ENCODE measurements at regions not wholly inside any gene's neighbourhood (a gene's known extent, or its start where the extent isn't known, plus 50 kb on each side); places are given as distances from the start of the nearest gene placed in this dataset.

DNA sequence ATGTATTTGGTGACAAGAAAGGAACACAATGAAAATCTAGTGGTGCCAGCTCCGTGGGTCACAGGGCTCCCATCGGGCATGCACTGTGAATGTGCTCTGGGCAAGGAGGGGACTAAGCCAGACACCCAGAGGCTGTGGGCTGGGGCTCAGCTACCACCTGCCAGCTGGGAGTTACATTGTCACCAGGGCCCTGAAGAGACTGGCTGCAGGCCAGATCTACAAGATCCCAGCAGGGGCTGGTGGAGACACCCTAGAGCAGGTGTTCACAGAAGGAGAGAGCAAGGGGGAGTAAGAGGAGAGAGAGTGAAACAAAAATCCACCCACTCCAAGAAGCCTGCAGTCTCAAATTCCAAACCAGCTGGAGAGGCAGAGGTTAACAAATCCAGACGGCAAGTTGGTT, 116.6 kb upstream of the ADCY1 start:
- DNase-seq, result no peak

DNA sequence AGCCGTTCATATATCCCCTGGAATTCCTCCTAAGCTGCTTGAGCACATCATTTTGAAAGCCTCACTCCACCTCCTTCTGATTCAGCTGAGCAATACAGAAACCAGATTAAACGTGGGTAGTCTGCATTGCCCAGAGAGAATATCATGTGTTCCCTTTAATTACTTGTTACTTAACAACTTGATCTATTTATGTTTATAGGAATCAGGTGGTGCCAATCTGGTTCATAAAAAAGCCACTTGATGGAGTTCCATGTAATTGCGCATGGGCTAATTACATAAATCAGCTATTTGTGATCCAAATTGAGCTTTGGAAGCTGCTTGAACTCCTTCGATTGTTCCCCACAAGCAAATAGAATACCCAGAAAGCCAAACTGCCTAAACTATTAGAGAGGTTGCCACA, 114.7 kb upstream of the ADCY1 start:
- no peak for DNase-seq

DNA sequence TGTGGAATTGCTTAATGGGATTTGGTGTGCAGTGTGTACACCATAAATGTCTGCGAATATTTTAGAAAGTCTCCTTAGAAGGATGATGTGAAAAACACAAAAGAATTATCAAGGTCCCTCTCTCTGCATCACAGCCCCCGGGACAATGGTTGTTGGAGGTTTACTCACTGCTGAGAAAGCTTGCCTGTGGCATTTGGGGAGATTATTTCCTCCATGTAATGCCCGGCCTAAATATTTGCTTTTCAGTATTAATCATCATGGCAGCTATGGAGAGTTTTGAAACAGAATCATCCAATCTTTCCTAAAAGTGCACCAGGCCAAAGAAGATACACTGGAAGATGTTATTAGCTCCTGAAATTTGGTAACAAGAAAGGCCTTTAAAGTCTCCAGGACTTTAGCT, 113.8 kb upstream of the ADCY1 start:
- no peak for DNase-seq

DNA sequence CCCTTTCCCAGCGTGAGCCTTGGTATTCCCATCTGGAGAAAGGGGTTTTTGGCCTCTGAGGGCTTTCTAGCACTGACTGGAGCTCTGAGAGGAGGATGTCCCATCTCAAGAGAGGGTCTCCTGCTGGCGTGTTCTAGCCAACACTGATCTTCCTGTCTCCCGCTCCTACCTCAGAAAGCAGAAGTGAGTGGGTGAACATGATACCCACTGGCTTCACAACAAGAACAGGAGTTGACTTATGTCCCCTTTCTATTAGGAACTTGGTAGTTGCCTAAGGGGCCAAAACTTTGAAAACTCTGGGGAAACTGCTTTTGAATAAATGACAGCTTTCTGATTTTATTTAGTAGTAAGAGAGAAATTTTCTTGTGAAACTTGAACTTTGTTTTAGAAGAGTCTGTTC, 113.1 kb upstream of the ADCY1 start:
- no peak for DNase-seq

DNA sequence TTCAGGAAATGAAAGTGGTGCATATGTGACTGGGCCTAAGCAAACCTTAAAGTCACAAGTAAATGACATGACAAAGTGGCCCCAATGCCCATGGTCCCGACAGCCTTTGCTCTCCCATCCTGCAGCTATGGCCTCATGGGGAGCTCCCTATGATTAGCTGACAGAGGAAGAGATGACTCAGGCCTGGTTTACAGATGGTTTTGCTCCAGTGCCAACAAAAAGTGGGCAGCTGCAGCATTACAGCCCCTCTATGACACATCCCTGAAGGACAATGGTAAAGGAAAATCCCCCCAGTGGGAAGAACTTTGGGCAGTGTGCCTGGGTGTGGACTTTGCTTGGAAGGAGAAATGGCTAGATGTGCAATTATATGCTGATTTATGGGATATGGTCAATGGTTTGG, 105.1 kb upstream of the ADCY1 start:
- DNase-seq, result peak; percentile 42

DNA sequence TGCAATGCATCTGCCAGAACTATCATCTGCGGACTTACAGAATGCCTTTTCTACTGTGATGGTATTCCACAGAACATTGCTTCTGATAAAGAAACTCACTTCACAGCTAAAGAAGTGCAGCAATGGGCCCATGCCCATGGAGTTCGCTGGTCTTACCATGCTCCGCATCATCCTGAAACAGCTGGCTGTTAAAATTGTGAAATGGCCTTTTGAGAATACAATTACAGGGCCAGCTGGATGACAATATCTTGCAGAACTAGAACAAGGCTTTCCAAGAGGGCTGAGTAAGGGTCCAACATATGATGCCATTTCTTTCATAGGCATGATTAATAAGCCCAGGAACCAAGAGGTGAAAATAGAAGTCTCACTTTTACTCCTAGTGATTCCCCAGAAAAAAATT, 104.1 kb upstream of the ADCY1 start:
- DNase-seq, result no peak

DNA sequence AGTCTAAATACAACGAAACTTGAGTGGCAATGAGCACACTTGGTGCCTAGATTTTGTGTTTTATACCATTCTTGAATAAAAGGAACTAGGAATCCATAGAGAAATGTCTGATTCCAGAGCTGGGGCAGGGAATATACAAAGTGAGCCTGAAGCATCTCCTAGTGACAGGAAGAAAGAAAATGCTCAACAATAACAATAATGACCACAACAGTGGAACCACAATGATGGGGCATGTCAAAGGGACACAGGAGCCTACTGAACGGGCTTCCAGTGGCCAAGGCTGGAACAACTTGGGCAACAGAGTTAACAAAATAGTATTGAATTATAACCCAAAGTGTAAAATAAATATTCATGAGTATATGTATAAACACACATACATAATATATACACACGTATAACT, 94.4 kb upstream of the ADCY1 start:
- DNase-seq, result no peak

DNA sequence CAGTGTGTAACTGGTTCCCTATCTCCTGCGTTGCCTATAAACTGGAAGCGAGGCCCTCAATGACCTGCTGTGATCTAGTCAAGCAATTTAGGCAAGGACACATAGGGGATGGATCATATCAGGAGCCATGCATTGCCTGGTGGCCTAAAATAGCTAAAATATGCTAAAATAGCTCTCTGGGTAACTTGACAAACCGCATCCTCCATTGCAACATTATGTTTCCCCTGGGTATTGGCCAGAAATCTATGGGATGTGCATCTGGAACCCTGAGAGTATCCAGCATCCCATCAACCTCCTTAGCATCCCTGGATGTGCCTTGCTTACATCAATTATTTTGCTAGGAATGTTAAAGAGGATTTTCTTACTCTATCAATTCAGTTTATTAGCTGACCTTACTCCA, 91.7 kb upstream of the ADCY1 start:
- DNase-seq, result no peak

DNA sequence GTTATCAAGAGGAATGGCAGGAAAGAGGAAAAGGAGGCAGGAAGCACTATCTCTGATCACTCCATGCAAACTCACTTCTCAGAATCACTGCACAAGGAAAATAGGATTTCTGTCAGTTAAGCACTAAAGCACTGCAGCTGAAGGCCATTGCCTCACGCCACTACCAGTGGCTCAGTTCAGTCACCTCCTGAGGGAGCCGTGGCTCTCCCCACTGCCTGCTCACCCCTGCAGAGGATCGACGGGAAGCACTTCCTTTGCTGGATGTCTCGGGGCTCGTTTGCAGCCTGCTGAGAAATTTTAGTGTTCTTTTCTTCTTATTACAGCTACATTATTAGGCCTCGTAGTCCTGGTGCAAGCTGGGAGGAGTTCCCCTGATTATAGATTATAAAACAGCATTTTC, 90.1 kb upstream of the ADCY1 start:
- no peak for DNase-seq

DNA sequence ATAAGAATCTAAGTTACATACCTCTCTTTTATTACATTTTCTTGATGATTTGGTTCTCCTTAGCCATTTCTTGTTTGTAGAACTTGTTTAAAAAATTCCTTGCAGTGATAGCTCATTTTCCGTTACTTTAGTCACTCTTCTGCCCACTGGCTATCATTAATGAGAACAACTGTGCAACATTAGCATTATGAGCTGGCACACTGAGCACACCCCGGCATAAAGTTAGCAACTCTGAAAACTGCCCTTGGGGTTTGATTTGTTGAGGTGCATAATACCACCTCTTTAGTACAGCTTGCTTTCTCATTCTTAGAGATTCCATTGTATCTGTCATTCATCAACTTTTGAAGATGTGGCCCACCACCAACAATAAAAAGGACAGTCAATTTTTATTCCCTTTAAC, 87.6 kb upstream of the ADCY1 start:
- DNase-seq, result no peak

DNA sequence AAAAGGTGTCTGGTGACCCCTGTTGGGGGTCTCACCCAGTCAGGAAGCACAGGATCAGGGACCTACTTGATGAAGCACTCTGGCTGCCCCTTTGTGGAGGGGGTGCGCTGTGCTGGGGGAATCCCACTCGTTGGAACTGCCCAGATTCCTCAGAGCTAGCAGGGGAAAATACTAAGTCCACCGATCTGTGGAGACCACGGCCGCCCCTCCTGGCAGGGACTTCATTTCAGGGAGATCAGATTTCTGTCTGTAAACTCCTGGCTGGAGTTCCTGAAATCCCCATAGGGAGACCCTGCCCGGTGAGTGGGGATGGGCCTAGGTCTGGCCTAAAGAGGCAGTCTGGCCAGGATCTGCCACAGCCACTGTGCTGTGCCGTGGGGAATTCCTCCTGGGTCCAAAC, 79.3 kb upstream of the ADCY1 start:
- no peak for DNase-seq

DNA sequence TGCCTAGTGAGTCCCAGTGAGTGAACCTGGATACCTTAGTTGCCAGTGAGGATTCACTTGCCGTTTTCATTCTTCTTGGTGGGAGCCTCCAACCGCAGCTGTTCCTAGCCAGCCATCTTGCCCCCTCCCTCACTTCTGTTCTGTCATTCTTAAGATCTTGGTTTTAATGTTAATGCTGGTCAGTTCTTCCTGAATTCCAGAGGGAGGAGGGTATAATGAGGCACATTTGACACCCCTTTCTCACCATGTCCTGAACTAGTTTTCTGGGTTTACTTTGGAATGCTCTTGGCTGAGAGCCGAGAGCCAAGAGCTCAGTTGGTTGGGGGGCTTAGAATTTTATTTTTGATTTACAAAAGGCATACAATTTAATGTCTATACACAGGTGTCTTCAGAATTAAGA, 78.5 kb upstream of the ADCY1 start:
- no peak for DNase-seq

DNA sequence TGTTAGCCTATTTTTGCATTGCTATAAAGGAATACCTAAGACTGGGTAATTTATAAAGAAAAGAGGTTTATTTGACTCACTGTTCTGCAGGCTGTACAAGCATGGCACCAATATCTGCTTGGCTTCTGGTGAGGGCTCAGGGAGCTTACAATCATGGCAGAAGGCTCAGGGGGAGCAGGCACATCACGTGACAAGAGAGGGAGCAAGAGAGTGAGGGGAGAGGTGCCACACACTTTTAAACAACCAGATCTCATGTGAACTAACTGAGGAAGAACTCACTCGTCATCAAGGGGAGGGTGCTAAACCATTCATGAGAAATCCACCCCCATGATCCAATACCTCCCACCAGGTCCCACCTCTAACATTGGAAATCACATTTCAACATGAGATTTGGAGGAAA, 73.9 kb upstream of the ADCY1 start:
- no peak for DNase-seq

DNA sequence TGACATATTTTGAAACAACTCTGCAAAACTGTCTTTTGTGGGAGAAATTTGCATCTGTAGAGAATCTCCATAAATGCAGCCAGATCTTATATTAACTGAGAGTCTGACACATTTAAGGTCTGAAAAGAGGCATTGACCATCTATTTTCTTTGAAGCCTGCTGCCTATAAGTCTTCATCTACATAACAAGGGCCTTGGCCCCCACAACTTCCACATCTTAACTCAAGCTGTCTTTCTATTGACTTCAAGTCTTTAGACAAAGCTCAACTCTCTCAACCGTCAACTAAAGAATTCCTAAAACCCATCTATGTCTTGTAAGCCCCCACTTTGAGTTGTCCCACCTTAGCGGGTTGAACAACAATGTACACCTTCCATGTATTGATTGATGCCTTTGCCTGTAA, 72.4 kb upstream of the ADCY1 start:
- no peak for DNase-seq

DNA sequence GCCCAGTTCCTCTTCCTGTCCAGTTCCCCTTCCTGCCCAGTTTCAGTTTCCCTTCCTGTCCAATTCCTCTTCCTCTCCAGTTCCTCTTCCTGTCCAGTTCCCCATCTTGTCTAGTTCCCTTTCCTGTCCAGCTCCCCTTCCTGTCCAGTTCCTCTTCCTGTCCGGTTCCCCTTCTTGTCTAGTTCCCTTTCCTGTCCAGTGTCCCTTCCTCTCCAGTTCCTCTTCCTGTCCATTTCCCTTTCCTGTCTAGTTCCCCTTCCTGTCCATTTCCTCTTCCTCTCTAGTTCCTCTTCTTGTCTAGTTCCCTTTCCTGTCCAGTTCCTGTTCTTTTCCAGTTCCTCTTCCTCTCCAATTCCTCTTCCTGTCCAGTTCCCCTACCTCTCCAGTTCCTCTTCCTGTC, 68.1 kb upstream of the ADCY1 start:
- no peak for DNase-seq

DNA sequence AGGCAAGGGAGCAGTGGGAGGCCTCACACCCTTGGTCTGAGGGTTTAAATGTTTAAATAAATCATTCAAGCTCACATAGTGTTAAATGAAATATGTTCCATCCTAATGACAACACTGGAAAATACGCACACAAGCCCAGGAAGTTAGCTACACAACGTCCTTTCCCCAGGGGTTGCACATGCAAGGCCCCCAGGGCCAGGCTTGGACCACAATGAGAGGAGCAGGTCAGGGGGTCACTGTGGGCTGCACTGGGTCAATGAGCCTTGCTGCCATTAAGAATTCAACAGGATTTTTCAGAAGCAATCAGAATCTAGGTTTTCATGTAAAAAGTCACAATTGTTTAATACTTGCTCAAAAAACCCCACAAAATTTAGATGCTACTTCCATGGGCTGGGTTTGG, 64.9 kb upstream of the ADCY1 start:
- no peak for DNase-seq

DNA sequence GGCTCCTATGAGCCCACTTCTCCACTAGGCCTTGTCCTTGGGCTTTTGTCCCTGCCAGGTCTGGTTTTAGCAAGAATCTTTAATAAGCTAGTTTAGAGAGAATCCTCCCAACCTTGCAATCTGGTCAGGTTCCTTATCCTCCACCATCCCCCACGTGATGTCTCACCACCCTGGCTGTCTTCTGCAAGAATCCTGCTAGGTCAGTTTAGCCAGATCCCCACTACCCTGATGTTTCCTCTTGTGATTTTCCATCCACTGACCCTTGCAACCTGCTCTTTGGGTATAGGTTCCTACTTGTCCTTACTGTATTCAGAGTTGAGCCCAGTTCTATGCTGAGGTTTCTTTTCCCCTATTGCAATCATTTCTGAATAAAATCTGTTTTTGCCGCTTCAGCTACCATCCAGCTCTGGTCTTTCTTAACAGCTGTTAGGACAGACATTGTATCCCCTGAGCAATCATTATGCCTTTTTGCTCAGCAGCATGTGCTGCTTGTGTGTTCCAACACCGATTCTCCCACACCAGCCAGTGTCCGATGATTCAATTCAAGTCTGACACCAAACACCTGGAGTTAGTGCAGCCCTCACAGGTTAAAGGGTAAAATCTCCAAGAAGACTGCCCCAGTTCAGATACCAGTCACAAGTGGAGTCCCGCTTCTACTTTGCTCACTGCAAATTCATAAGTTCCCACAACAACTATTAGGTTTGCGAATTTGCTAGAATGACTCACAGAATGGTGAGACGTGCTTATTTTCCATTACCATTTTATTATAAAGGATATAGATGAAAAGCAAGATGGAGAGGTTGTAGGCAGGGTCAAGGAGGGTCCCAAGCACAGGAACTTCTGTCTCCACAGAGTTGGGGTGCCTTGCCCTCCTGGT, 62.2 kb upstream of the ADCY1 start:
- DNase-seq, result no peak

DNA sequence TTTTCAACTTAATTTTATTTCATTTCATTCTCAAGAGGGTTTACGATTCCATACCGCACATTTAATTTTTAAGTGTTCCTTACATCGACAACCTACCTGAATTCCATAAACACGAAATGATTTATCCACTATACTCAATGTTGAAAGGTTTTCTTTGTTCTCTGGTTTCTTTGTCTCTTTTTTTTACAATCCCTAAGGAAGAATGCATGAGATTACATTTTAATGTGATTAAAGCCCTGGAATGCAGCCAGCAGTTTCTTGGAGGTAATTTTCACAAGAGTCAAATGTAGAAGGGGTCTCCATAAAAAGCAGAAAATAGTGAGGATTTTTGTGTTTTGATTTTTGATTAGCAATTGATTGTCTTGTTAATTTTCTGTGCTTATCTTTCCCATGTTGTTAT, 59.2 kb upstream of the ADCY1 start:
- no peak for DNase-seq

DNA sequence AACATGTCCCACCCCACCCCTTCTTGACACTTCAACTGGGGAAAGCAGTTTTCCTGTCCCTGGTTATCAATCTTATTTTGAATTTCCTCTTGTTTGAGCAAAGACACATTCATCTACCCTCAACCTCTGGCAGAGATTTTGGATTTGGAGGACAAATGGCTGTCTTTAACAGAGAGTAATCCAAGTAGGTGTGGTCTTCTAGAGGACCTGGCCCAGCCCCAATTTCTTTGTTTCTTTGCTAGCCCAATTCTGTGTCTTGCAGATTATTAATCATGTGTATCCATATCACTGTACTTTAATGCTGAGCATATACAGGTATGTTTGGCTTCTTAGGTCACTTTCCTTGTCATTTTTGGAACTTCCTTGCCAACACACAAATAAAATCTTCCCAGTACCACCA, 58.8 kb upstream of the ADCY1 start:
- no peak for DNase-seq

Measured in GOT3 (cell line).